ENCODE measurements at regions not wholly inside any gene's neighbourhood (a gene's known extent, or its start where the extent isn't known, plus 50 kb on each side); places are given as distances from the start of the nearest gene placed in this dataset.
"Not testable (repeated sequence)": the region's sequence is repeated elsewhere in the genome, so short reads cannot be mapped to it uniquely, and the experiment has no call there.

GRCh38 chr3:27034255-27034654, 334.9 kb downstream of the NEK10 start:
- no peaks in the 10 kb centered on the region for H3K9me3 ChIP-seq
- no peak overlapping the region for H3K4me3 ChIP-seq
- ATAC-seq = no peak
- no peaks in the 10 kb centered on the region for H3K27me3 ChIP-seq (ENCODE audit: insufficient read depth in 3 of 3, low read length in 2 of 3)
- no peak overlapping the region for H3K27ac ChIP-seq
- peaks cover 13% of the 10 kb centered on the region for H3K4me1 ChIP-seq
- no peak for DNase-seq
- no peak for TF ChIP-seq CTCF (IDR thresholded peaks at IDR 0.05)
- intact Hi-C loops (cut with DNase I) = no loop called here
- H3K36me3 ChIP-seq (ENCODE audit: insufficient read depth in 1 of 2, low read depth in 1 of 2) = no peaks in the 10 kb centered on the region

GRCh38 chr3:27040674-27041073, 328.5 kb downstream of the NEK10 start:
- H3K36me3 ChIP-seq (ENCODE audit: insufficient read depth in 1 of 2, low read depth in 1 of 2) = no peaks in the 10 kb centered on the region
- DNase-seq = no peak
- intact Hi-C loops (cut with DNase I) = no loop called here
- H3K27ac ChIP-seq = no peak overlapping the region
- H3K4me1 ChIP-seq = no peaks in the 10 kb centered on the region
- no peak overlapping the region for H3K4me3 ChIP-seq
- no peaks in the 10 kb centered on the region for H3K9me3 ChIP-seq
- no peak for ATAC-seq
- TF ChIP-seq CTCF (IDR thresholded peaks at IDR 0.05) = no peak
- H3K27me3 ChIP-seq (ENCODE audit: insufficient read depth in 3 of 3, low read length in 2 of 3) = no peaks in the 10 kb centered on the region

GRCh38 chr3:27042541-27042940, 326.6 kb downstream of the NEK10 start:
- 60 to 64% (median 61%) methylated on average over 2 of the region's 2 CpGs for WGBS, 3 donors
- H3K9me3 ChIP-seq; intact Hi-C loops (cut with DNase I); H3K4me3 ChIP-seq; DNase-seq; ATAC-seq; H3K27me3 ChIP-seq (ENCODE audit: insufficient read depth in 3 of 3, low read length in 2 of 3); H3K36me3 ChIP-seq (ENCODE audit: insufficient read depth in 1 of 2, low read depth in 1 of 2); H3K4me1 ChIP-seq; H3K27ac ChIP-seq: not testable (repeated sequence)

- no peaks in the 10 kb centered on the region for H3K27me3 ChIP-seq (ENCODE audit: insufficient read depth in 3 of 3, low read length in 2 of 3)
- H3K9me3 ChIP-seq = no peaks in the 10 kb centered on the region
- H3K36me3 ChIP-seq (ENCODE audit: insufficient read depth in 1 of 2, low read depth in 1 of 2) = no peaks in the 10 kb centered on the region
- 55 to 60% (median 57%) methylated on average over 8 of the region's 8 CpGs for WGBS, 3 donors
- no peak overlapping the region for H3K27ac ChIP-seq
- ATAC-seq = no peak
- TF ChIP-seq CTCF (IDR thresholded peaks at IDR 0.05) = no peak
- H3K4me3 ChIP-seq = no peak overlapping the region
- intact Hi-C loops (cut with DNase I) = no loop called here
- no peaks in the 10 kb centered on the region for H3K4me1 ChIP-seq
- no peak for DNase-seq
Observed at GRCh38 chr3:27043328-27043955, 325.7 kb downstream of the NEK10 start.

- intact Hi-C loops (cut with DNase I) = no loop called here
- Histone ChIP-seq H3K27ac (no peak overlapping the region), H3K4me1 (no peaks in the 10 kb centered on the region), H3K4me3 (no peak overlapping the region), H3K36me3 (ENCODE audit: insufficient read depth in 1 of 2, low read depth in 1 of 2) (no peaks in the 10 kb centered on the region), H3K27me3 (ENCODE audit: insufficient read depth in 3 of 3, low read length in 2 of 3) (no peaks in the 10 kb centered on the region), H3K9me3 (peaks cover 2% of the 10 kb centered on the region)
- no peak for TF ChIP-seq CTCF (IDR thresholded peaks at IDR 0.05)
- DNase-seq (no peak), ATAC-seq (no peak)
- WGBS, 3 donors = 61 to 78% (median 74%) methylated on average over 2 of the region's 2 CpGs
Observed at GRCh38 chr3:27044931-27045481, 324.2 kb downstream of the NEK10 start.

Measured in psoas muscle (tissue), 7 donors.